HuH-7 (cell line): ENCODE measurements at regions not wholly inside any gene's neighbourhood (a gene's known extent, or its start where the extent isn't known, plus 50 kb on each side); places are given as distances from the start of the nearest gene placed in this dataset.
"Not testable (repeated sequence)": the region's sequence is repeated elsewhere in the genome, so short reads cannot be mapped to it uniquely, and the experiment has no call there.

Experiments
- DNase-seq: peaks from one replicate; pipeline ENCODE4 v3.0.0; 2011; ENCODE audit warnings: low spot score

GRCh38 chrX:76509775-76510174 lies 82.3 kb downstream of the MAGEE1 start:
- no peak for DNase-seq

- DNase-seq: no peak
These were observed 90.0 kb downstream of the MAGEE1 start for GRCh38 chrX:76517544-76517943.

GRCh38 chrX:76520273-76521054 lies 93.0 kb downstream of the MAGEE1 start:
- DNase-seq: no peak

GRCh38 chrX:76535675-76536074 lies 108.2 kb downstream of the MAGEE1 start:
- not testable (repeated sequence) for DNase-seq

- DNase-seq: no peak
These were observed 111.3 kb downstream of the MAGEE1 start for GRCh38 chrX:76538860-76539259.

GRCh38 chrX:76543381-76543780 lies 115.9 kb downstream of the MAGEE1 start:
- DNase-seq: not testable (repeated sequence)

- no peak for DNase-seq
These were observed 122.5 kb downstream of the MAGEE1 start for GRCh38 chrX:76550016-76550415.

- DNase-seq: no peak
These were observed 127.8 kb downstream of the MAGEE1 start for GRCh38 chrX:76555269-76555668.

- DNase-seq: peak; percentile 8
These were observed 128.3 kb downstream of the MAGEE1 start for GRCh38 chrX:76555816-76556215.

GRCh38 chrX:76564842-76565241 lies 137.3 kb downstream of the MAGEE1 start:
- not testable (repeated sequence) for DNase-seq

GRCh38 chrX:76605390-76605789 lies 177.9 kb downstream of the MAGEE1 start:
- no peak for DNase-seq

GRCh38 chrX:76617020-76617419 lies 189.5 kb downstream of the MAGEE1 start:
- no peak for DNase-seq

- no peak for DNase-seq
These were observed 216.1 kb downstream of the MAGEE1 start for GRCh38 chrX:76643590-76643989.

- not testable (repeated sequence) for DNase-seq
These were observed 223.9 kb downstream of the MAGEE1 start for GRCh38 chrX:76651369-76651768.

- DNase-seq: no peak
These were observed 230.0 kb downstream of the MAGEE1 start for GRCh38 chrX:76657499-76657898.
